ENCODE measurements at regions not wholly inside any gene's neighbourhood (a gene's known extent, or its start where the extent isn't known, plus 50 kb on each side); places are given as distances from the start of the nearest gene placed in this dataset.

DNA sequence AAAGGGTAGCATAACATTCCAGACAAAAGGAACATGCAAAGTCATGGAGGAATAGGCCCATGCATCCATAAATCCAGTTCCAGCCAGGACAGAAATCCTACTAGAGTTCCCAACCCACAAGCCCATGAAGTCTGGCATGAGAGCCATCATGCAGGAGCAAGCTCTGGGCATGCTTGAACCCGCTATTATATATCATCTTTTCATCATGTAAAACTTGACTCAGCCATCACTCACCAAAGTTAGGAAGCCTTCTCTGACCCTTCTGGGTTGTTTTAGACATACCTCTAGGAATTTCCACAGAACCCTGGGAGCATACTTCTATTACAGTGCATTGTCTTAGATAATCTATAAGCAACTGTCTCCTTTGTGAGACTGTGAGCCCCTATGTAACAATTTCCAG, 293.0 kb upstream of the NPSR1 start:
- Histone ChIP-seq H3K27ac (ENCODE audit: low read depth, low read length) (no peak overlapping the region), H3K9ac (replicated peaks in 1 of 4; ENCODE audit: extremely low read depth in 1 of 4, low read depth in 3 of 4, low read length in 3 of 4) (no peak overlapping the region), H3K36me3 (ENCODE audit: control insufficient read depth in 2 of 4, insufficient read depth in 4 of 4, low read length in 3 of 4) (no peaks in the 10 kb centered on the region), H3K27me3 (replicated peaks in 1 of 4; ENCODE audit: control insufficient read depth in 3 of 4, extremely low read depth in 1 of 4, insufficient read depth in 3 of 4, low read length in 3 of 4) (peaks cover 0 to 2% (median under 1%) of the 10 kb centered on the region in 4 experiments; a peak in 5 of 7 replicates), H3K14ac (ENCODE audit: insufficient read length) (no peak overlapping the region), H2AK5ac (ENCODE audit: low read depth, low read length) (no peak overlapping the region), H2BK15ac (ENCODE audit: low read length) (no peak overlapping the region), H3K4me2 (ENCODE audit: insufficient read depth in 1 of 2, low read depth in 2 of 2, low read length in 2 of 2) (no peak overlapping the region), H3K56ac (replicated peaks; ENCODE audit: insufficient read length, low read depth, low read length) (no peak overlapping the region), H3K4me3 (ENCODE audit: extremely low read depth in 1 of 4, insufficient read depth in 2 of 4, low read depth in 3 of 4, low read length in 4 of 4) (no peak overlapping the region), H2AFZ (ENCODE audit: low read length) (no peak overlapping the region), H2BK5ac (ENCODE audit: low read depth, low read length) (no peak overlapping the region), H4K91ac (replicated peaks; ENCODE audit: insufficient read length, low read length) (no peak overlapping the region), H4K5ac (ENCODE audit: insufficient read length, low read depth, low read length) (no peak overlapping the region), H3K18ac (ENCODE audit: extremely low read depth, low read length) (no peak overlapping the region), H2BK120ac (replicated peaks; ENCODE audit: low read depth, low read length) (no peak overlapping the region), H4K20me1 (replicated peaks in 1 of 2; ENCODE audit: control insufficient read depth in 1 of 2, insufficient read depth in 2 of 2, low read length in 2 of 2) (no peaks in the 10 kb centered on the region), H2BK12ac (ENCODE audit: low read depth, low read length) (no peak overlapping the region), H3K79me1 (ENCODE audit: low read depth, low read length) (no peaks in the 10 kb centered on the region), H4K8ac (ENCODE audit: extremely low read depth, insufficient read depth, low read length) (no peak overlapping the region), H3K23me2 (ENCODE audit: low read depth, low read length) (no peaks in the 10 kb centered on the region), H3K4me1 (replicated peaks in 1 of 4; ENCODE audit: control insufficient read depth in 3 of 4, insufficient read depth in 4 of 4, low read length in 3 of 4) (no peaks in the 10 kb centered on the region), H3K4ac (replicated peaks; ENCODE audit: insufficient read length, low read depth, low read length) (no peak overlapping the region), H2BK20ac (ENCODE audit: low read length) (no peak overlapping the region), H3K9me3 (ENCODE audit: insufficient read depth in 2 of 2, low read depth in 1 of 2, low read length in 1 of 2) (no peaks in the 10 kb centered on the region), H3K23ac (ENCODE audit: insufficient read length) (no peak overlapping the region), H3K79me2 (ENCODE audit: control insufficient read depth in 1 of 2, insufficient read depth in 2 of 2, low read length in 2 of 2) (no peaks in the 10 kb centered on the region)
- FAIRE-seq: no peak
- TF ChIP-seq CBX8 (IDR thresholded peaks at IDR 0.05; ENCODE audit: borderline replicate concordance, low read depth, low read length): no peak
- TF ChIP-seq, protein P1, sequence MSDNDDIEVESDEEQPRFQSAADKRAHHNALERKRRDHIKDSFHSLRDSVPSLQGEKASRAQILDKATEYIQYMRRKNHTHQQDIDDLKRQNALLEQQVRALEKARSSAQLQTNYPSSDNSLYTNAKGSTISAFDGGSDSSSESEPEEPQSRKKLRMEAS (IDR thresholded peaks at IDR 0.05): no peak
- TF ChIP-seq, protein P2, sequence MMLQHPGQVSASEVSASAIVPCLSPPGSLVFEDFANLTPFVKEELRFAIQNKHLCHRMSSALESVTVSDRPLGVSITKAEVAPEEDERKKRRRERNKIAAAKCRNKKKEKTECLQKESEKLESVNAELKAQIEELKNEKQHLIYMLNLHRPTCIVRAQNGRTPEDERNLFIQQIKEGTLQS (IDR thresholded peaks at IDR 0.05; ENCODE audit: insufficient read depth, low read depth, low read length): no peak
- no peak for TF ChIP-seq NRF1 (IDR thresholded peaks at IDR 0.05; ENCODE audit: low read depth, low read length)
- no peak for TF ChIP-seq ASH2L (IDR thresholded peaks at IDR 0.05; ENCODE audit: low read length)
- no peak for TF ChIP-seq ZNF274 (IDR thresholded peaks at IDR 0.05; ENCODE audit: borderline replicate concordance, extremely low read depth, low read length)
- TF ChIP-seq TAF7 (optimal IDR thresholded peaks at IDR 0.05; ENCODE audit: borderline replicate concordance, low read depth, low read length): no peak
- ChIA-PET POLR2A (ENCODE audit: partially characterized antibody) (no interaction called here), CTCF (ENCODE audit: partially characterized antibody) (interaction anchor here (1.9 kb wide), 1 partner anchor 11 kb away, joined by 5 read pairs; no protein-coding TSS in a partner anchor)
- DNase-seq (ENCODE audit: low read depth in 1 of 2, low spot score in 2 of 2): no peak
- 92% methylated on average over 1 of the region's 1 CpG; no CpG with 5 or more reads in 1 of the 2 experiments for WGBS, 2 experiments (ENCODE audit: extremely low coverage in 1 of 2, insufficient coverage in 1 of 2, insufficient read length in 1 of 2, insufficient replicate concordance in 2 of 2, low coverage in 1 of 2, low lambda C conversion rate in 2 of 2, missing lambda C conversion rate in 1 of 2)

Data from H1 (cell line).